ENCODE measurements at regions not wholly inside any gene's neighbourhood (a gene's known extent, or its start where the extent isn't known, plus 50 kb on each side); places are given as distances from the start of the nearest gene placed in this dataset.

GRCh38 chr7:84582747-84583146 lies 388.2 kb upstream of the SEMA3A start:
- TF ChIP-seq EZH2phosphoT487 (IDR thresholded peaks at IDR 0.05; ENCODE audit: insufficient read depth, low read depth), result no peak
- TF ChIP-seq EZH2 (IDR thresholded peaks at IDR 0.05; ENCODE audit: insufficient read depth, poor library complexity, severe bottlenecking), result no peak

Data from GM23248 (cell line).